RWPE2 (cell line): ENCODE measurements at regions not wholly inside any gene's neighbourhood (a gene's known extent, or its start where the extent isn't known, plus 50 kb on each side); places are given as distances from the start of the nearest gene placed in this dataset.
A peak's percentile ranks its signal among the peaks of the same experiment; 100 is the strongest.

Experiments
- ATAC-seq: fragments of 200-7000 bp; cut with Tn5 transposase; 3 replicates; pipeline ENCODE4 v1.9.1; 2021; ENCODE audit warnings: low read depth
- DNase-seq: peaks from one replicate; pipeline ENCODE4 v3.0.0-alpha.2; 2020; ENCODE audit warnings: low spot score
- H3K27ac ChIP-seq: fragments of 450-650 bp; 2 replicates; pipeline ENCODE4 v1.5.1; 2017; ENCODE audit warnings: mild to moderate bottlenecking; ENCODE audit not compliant: poor library complexity, severe bottlenecking
- H3K27me3 ChIP-seq: fragments of 250-450 bp; sonication (Bioruptor Pico); 2 replicates; pipeline ENCODE4 v1.5.1; 2021; ENCODE audit warnings: mild to moderate bottlenecking, moderate library complexity; ENCODE audit not compliant: insufficient read depth, poor library complexity, severe bottlenecking
- H3K36me3 ChIP-seq: fragments of 250-450 bp; sonication (Bioruptor Pico); 2 replicates; pipeline ENCODE4 v1.5.1; 2020; ENCODE audit warnings: low read depth, mild to moderate bottlenecking, moderate library complexity
- H3K4me1 ChIP-seq: fragments of 250-450 bp; sonication (Bioruptor Pico); 2 replicates; pipeline ENCODE4 v1.5.1; 2021; ENCODE audit warnings: mild to moderate bottlenecking, moderate library complexity; ENCODE audit not compliant: insufficient read depth, poor library complexity, severe bottlenecking
- H3K4me3 ChIP-seq: fragments of 250-450 bp; sonication (Bioruptor Pico); 2 replicates; pipeline ENCODE4 v1.5.1; 2021; ENCODE audit warnings: mild to moderate bottlenecking, moderate library complexity; ENCODE audit not compliant: severe bottlenecking
- H3K9me3 ChIP-seq: fragments of 250-450 bp; sonication (Bioruptor Pico); 2 replicates; pipeline ENCODE4 v1.5.1; 2021; ENCODE audit warnings: mild to moderate bottlenecking, moderate library complexity; ENCODE audit not compliant: severe bottlenecking
- CTCF ChIP-seq: fragments of 450-650 bp; IDR thresholded peaks from one replicate; pipeline ENCODE4 v1.5.1; 2017; ENCODE audit warnings: mild to moderate bottlenecking, moderate library complexity; ENCODE audit not compliant: poor library complexity, severe bottlenecking

GRCh38 chr21:28657566-28657965 is 335.1 kb downstream of the LTN1 start:
- ATAC-seq (no peak), DNase-seq (no peak)
- TF ChIP-seq CTCF, result no peak
- Histone ChIP-seq H3K27ac (no peak overlapping the region), H3K9me3 (no peaks in the 10 kb centered on the region), H3K36me3 (no peaks in the 10 kb centered on the region), H3K4me1 (no peaks in the 10 kb centered on the region), H3K27me3 (no peaks in the 10 kb centered on the region), H3K4me3 (no peak overlapping the region)

- H3K27ac ChIP-seq, result no peak overlapping the region
- H3K36me3 ChIP-seq, result no peaks in the 10 kb centered on the region
- H3K27me3 ChIP-seq, result no peaks in the 10 kb centered on the region
- H3K9me3 ChIP-seq, result no peaks in the 10 kb centered on the region
- H3K4me1 ChIP-seq, result no peaks in the 10 kb centered on the region
- ATAC-seq (no peak), DNase-seq (no peak)
- TF ChIP-seq CTCF, result no peak
- H3K4me3 ChIP-seq, result no peak overlapping the region
These were observed 337.2 kb downstream of the LTN1 start for GRCh38 chr21:28655471-28655870.

GRCh38 chr21:28654406-28654805 is 338.3 kb downstream of the LTN1 start:
- Histone ChIP-seq H3K4me3 (no peak overlapping the region), H3K4me1 (no peaks in the 10 kb centered on the region), H3K27me3 (no peaks in the 10 kb centered on the region), H3K36me3 (no peaks in the 10 kb centered on the region), H3K27ac (no peak overlapping the region), H3K9me3 (no peaks in the 10 kb centered on the region)
- TF ChIP-seq CTCF, result no peak
- ATAC-seq, result no peak
- DNase-seq, result no peak

GRCh38 chr21:28644762-28645161 is 347.9 kb downstream of the LTN1 start:
- DNase-seq, result no peak
- no peaks in the 10 kb centered on the region for H3K9me3 ChIP-seq
- no peaks in the 10 kb centered on the region for H3K27me3 ChIP-seq
- H3K27ac ChIP-seq, result no peak overlapping the region
- H3K4me3 ChIP-seq, result no peak overlapping the region
- ATAC-seq, result peak; percentile 68; the same call in 2 of the 3 replicates
- no peaks in the 10 kb centered on the region for H3K4me1 ChIP-seq
- TF ChIP-seq CTCF, result no peak
- H3K36me3 ChIP-seq, result no peaks in the 10 kb centered on the region

GRCh38 chr21:28642891-28643290 is 349.8 kb downstream of the LTN1 start:
- TF ChIP-seq CTCF, result no peak
- no peak for ATAC-seq
- Histone ChIP-seq H3K9me3 (no peaks in the 10 kb centered on the region), H3K36me3 (no peaks in the 10 kb centered on the region), H3K4me1 (peaks cover 3% of the 10 kb centered on the region), H3K4me3 (no peak overlapping the region), H3K27ac (no peak overlapping the region), H3K27me3 (no peaks in the 10 kb centered on the region)
- no peak for DNase-seq
